ENCODE measurements at regions not wholly inside any gene's neighbourhood (a gene's known extent, or its start where the extent isn't known, plus 50 kb on each side); places are given as distances from the start of the nearest gene placed in this dataset.
"Not testable (repeated sequence)": the region's sequence is repeated elsewhere in the genome, so short reads cannot be mapped to it uniquely, and the experiment has no call there.

DNA sequence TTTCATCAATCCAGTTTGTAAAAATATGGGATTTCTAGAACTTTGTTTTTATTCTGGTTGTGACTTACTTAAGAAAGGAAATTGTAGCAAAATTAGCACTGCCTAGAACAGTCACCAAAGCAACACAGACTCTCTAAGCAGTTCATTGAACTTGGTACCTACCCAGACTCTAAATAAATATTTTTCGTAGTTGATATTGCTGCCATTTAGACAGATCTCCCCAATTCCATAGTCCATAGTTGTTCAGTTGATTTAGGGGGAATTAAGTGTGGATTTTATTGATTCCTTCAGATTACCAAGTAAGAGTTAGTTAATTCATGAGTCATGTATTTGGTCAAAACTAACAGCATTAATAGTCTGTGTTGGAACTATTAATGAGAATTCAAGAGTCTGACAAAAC lies 822.5 kb downstream of the DHX35 start:
- no peak for FAIRE-seq
- no peak for DNase-seq (ENCODE audit: extremely low spot score, insufficient read length, low read depth)

DNA sequence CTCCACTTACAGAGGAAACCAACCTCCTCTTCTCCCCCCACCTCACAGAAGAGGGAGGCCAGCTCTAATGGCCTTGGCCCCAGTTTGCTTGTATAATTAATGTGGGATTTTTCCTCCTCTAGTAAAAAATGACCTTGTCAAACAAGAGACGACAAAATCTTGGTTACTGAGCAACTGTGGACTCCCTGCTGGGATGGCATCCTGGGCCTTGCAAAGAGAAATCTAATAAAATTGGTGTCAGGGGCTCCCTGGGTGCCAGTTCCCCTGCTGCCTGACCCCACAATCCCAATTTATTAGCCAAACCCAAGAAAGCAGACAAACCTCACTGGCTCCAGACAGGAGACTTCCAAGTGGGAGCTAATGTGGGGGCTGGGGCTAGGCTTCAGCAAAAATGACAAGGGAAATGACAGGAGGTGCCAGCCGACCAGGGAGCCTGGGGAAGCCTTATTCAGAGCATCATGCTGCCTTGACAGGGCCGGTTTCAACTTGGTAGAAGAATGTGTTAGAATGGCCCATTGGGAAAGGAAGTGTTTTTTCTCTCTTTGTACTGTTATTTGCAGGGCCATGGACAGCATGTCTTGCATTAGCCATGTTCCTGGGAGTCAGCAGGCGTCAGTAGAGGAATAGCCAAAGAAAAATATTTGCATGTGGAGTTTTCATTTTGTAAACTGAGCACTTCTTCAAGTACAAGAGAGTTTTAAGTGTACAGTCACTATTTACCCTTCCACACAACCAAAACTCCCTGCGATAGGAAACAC lies 816.9 kb downstream of the DHX35 start:
- DNase-seq (ENCODE audit: extremely low spot score, insufficient read length, low read depth), result no peak
- no peak for FAIRE-seq

DNA sequence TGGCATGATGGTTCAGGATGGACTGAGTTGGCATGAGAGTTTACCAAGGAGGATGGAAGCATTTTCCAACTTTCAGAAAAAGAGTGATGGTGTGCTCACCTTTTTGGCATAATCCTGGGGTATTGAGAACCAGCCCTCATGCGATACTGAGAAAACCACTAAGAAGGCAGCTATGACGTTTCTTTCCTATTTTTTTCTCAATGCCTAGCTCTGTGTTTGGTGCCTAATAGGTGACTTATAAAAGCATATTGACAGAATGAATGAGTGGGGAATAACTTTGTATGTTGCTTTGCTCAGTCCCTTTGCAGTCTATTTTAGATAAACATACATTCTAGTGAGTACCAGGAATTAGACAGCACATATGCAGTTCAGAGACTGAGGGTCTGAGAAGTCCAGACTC lies 816.3 kb downstream of the DHX35 start:
- FAIRE-seq (peak; percentile 53), DNase-seq (ENCODE audit: extremely low spot score, insufficient read length, low read depth) (no peak)

DNA sequence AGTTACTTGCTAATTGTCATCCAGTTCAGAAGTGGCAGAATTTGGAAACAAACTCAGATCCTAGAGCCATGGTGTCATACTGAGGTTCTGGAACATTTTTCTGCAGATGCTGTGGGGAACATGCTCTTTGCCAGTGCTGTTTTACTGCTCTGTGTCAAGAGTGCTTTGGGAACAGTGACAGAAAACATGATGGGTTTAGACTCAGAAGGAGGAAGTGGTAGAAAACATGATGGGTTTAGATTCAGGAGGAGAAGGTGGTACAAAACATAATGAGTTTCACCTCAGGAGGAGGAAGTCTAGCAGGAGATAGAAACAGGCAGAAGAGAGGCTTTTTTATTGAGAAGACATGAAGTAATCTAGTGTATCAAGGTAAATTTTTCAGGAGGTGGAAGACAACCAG lies 815.5 kb downstream of the DHX35 start:
- DNase-seq (ENCODE audit: extremely low spot score, insufficient read length, low read depth) (no peak), FAIRE-seq (peak; percentile 45)

DNA sequence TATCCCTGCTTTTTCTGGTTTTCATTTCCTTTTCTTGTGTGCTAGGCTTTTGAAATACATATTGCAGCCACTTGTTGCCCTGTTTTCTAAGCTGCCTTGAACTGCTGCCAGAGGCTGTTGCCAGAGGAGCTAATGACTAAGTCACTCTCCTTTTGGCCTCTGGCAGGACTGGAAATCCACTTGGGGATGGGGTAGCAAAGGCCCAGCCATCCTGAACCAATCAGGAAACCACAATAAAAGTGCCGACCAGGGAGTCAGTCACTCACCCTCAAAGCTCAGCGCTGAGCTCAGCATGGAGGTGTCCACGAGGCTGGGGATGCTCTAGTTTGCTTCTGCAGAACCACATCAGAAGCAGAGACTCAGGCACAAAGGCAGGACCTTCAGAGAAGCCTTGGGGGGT lies 813.0 kb downstream of the DHX35 start:
- DNase-seq (ENCODE audit: extremely low spot score, insufficient read length, low read depth) (no peak), FAIRE-seq (no peak)

DNA sequence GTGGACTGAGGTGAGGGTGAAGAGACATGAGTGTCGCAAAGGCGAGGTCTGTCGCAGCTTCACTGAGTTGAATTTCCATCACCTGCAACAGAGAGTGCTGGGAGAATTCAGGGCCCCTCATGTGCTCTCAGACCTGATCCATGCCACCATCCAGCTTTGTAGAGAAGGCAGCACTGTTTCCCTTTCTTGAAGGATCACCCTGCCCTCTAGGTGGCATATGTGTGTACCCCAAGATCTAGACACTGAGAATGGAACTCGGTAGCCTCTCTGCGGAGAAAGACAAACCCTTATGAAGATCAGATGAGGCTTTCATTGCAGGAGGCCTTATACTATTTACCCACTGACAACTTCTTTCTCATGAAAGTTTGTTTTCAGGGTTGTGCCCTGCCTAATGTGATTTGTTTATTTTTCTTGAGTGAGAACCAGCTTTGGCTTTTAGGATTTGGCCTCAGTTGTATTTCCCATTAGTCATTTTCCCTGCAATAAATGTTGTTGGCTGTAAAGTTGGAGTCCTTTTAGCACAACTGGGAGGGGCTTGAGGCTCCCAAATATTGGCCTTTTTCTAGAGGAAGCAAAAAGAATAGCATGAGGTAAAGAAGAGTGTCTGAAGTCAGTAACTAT lies 811.3 kb downstream of the DHX35 start:
- FAIRE-seq (no peak), DNase-seq (ENCODE audit: extremely low spot score, insufficient read length, low read depth) (no peak)

DNA sequence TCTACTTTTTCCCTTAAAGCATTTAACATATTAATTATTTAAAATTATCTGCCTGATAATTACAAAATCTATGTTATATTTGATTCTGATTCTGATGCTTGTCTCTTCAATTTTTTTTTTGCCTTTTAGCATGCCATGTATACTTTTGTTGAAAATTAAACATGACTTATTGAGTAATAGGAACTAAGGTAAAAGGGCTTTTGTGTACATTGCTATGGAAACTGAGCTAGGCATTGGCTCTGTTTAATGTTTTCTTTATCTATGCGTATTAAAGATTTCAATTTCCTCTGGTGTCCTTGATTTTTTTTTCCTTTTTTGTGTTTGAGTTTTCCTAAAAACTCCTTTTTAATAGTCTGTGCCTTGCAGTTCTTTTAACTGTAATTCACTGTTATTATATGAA lies 805.2 kb downstream of the DHX35 start:
- DNase-seq (ENCODE audit: extremely low spot score, insufficient read length, low read depth) (no peak), FAIRE-seq (no peak)

DNA sequence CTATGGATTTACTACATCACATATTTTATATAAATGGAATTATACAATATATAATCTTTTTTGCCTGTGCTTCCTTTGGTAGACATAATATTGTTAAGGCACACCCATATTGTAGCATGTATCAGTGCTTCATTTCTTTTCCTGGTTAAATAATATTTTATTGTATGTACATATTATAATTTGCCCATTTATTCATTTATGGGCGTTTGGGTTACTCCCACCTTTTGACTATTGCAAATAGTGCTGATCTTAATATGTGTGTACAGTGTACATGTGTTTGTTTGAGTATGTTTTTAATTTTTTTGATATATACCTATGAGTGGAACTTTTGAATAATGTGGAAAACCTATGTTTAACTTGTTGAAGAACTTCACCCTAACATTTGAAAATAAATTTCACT lies 804.2 kb downstream of the DHX35 start:
- DNase-seq (ENCODE audit: extremely low spot score, insufficient read length, low read depth), result no peak
- FAIRE-seq, result no peak

DNA sequence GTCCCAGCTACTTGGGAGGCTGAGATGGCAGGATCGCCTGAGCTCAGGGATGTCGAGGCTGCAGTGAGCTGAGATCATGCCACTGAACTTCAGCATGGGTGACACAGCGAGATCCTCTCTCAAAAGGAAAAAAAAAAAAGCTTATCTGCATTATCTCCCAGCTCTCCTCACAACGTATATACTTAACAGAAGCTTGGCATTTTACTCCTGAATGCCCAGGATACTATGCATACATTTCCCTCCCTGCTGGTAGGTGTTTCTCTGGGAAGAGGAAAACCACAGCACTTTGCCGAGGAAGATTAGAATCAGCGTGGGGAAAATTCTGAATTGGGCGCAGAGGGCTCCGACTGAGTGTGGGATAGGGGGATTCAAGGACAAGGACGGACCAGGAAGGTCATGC lies 800.6 kb downstream of the DHX35 start:
- DNase-seq (ENCODE audit: extremely low spot score, insufficient read length, low read depth) (no peak), FAIRE-seq (no peak)

DNA sequence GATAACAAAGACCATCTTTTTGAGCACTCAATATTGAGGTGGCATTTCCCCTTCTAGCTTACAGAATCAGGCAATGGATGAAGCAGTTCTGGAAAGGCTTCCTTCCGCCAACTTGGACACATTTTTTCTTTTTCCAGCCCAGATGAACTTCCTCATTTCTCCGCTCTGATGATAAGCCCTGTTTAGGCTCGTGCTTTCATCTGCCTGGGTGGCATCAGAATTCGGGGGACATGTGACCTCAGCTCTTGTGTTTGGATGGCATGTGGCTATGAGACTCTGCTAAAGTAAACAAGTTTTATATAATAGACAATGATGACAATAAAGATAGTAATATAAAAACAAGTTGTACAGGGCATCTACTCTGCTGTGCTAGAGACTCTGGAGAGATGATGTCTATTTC lies 796.7 kb downstream of the DHX35 start:
- DNase-seq (ENCODE audit: extremely low spot score, insufficient read length, low read depth), result no peak
- FAIRE-seq, result no peak

DNA sequence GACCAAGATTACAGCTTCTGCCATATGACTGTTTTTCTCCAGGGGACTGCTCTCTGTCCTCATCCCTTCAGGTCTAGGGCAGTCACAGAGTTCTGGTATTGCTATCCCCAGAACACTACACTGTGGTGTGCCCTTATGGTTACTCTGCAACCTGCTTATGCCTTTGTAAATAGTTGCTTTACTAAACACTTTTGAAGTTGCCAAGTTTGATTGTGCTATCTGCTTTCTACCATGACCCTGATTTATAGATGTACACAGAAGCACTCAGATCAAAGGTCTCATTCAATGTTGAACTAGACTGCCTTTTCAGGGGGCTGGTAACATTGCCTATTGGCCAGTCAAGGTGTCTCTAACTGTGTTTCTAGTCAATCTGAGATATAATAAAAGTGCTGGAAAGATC lies 794.7 kb downstream of the DHX35 start:
- DNase-seq (ENCODE audit: extremely low spot score, insufficient read length, low read depth) (no peak), FAIRE-seq (no peak)

DNA sequence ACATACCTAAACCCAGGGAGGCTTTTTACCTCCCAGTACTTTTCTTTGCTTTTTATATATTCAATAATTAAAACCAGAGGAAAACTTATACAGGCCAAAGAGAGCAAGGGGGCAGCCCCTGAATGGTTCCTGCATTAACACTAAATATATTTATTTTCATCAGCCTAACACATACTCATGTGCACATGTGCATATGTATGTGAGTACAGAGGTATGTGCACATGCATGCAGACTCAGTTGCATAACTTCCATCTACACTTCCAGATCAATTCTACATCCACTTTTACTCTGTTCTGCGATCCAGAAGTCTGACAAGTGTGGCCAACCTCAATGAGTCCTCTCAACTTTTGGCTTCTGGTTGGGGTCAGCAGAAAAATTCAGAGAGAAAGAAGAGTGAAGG lies 794.2 kb downstream of the DHX35 start:
- DNase-seq (ENCODE audit: extremely low spot score, insufficient read length, low read depth), result no peak
- FAIRE-seq, result no peak

DNA sequence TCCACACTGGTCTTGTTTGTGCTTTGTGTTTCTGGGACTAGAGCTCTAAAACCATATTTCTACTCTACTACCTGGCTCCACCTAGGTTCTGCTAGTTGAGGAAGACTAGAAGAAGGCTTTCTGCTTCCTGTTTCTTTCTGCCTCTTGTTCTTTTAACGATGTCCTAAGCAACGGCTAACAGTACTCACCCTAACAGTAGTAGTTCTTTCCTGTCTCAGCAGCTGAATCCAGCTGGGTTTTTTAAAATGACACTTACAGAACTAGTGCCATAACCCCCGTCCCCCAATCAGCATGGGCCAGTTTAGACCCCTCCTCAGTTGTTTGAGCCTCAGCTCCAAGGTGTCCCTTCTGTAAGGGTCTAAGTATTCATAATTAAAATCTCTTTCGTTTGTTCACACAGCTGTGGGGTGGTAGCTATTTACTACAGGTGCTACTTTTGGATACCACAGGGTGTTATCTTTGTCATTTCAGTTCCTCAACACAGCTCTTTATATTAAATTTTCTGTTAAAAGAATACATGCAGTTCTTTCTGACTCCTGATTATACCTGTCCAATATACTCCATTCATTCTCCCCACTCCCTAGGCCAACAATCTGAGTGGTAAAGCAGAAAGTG lies 790.2 kb downstream of the DHX35 start:
- FAIRE-seq (peak; percentile 24), DNase-seq (ENCODE audit: extremely low spot score, insufficient read length, low read depth) (no peak)

DNA sequence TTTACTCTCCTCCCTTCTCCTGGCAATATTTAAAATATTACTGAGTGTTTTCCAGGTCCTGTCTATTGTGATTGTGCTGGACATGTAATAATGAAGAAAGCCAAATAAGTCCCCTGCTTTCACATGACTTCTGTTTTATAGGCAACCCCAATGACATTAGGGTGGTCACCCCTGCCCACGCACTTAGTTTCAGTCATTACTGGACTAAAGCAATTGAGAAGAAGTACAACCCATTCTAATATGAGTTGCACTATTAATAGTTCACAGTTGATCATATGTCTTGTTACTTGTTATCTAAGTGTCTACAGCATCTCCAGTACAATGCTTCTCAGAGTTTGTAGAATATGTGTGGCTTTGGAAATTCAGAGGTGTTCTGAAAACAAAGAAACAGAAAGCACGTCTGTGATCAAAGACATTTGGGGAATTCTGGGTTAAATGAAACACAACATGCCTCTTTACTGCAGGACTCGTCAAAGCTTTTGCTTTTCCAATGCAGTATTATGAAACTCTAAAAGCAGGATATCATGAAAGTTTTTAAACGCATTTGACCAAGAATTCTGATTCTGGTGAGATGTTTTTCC lies 789.5 kb downstream of the DHX35 start:
- FAIRE-seq (no peak), DNase-seq (ENCODE audit: extremely low spot score, insufficient read length, low read depth) (no peak)

DNA sequence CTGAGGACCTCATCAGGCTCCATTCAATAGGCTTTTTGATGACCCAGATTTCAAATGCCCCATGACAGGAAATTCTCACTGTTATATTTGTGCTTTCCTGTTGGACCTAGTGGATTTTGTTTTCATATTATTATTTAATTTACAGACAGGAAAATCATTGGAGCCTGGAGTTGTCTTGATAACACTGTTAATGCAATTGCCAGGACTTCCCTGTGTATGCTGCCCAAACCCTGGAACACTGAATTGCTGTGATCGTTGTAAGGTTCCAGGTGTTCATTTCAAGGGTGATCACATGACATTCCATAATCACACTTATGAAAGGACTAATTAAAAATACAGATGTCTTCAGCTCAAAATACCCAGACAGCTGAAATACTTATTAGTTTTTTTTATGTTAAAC lies 783.2 kb downstream of the DHX35 start:
- no peak for DNase-seq (ENCODE audit: extremely low spot score, insufficient read length, low read depth)
- FAIRE-seq, result no peak

DNA sequence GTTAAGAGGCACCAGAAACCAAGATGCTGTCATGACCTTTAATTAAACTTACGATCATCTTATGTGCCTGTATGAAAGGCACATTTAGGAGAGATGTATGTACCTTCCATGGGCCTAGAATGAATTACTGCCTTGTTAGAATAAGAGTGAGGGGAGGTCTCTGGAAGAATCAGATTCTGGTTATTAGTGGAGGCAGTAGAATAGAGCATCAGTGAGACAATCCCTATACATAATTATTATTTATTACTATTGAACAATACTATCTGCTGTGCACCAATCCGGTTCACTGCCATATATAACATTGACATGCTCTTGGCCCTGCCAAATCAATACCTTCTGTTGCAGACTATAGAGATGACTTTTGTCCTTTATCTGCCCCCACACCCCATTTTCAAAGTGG lies 776.5 kb downstream of the DHX35 start:
- FAIRE-seq, result no peak

DNA sequence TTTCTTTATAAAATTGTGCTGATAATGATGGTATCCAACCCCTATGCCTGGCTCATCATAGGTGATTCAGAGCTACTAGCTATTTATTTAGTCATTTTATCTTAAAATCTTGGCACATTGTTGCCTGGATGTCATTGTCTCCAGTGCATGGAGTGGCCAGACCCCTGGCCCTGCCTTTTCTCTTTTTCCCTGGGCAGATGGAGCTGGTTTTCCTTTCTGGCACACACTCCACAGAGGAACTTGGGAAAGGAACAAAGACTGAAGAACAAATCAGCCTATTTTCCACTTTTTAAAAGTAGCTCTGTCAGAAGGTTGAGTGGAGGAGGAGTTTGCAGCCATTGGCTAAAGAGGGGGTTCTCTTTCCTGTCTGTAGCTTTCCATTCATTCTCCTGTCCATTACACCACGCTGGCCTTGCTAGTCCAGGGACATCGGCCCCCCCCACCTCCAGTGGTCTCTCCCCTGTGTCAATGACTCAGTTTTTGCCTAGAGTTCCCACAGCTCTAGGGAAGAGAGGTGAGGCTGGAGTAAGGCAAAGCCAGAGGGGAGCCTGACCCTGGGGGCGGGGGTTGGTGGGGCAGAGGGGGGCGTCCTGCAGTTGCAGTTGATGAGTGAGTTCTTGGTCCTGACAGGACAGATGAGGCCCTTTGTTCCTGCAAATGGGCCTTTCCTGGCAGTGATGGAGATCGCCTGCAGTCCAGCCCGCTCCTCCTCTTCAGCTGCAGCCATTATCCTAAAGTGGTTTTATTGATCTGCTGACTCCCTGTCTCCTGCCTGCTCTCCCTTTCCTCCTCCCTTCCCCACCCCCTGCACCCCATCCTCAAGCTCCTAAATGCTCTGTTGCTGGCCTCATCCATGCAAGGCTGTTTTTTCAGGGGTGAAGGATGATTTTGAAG lies 774.5 kb downstream of the DHX35 start:
- FAIRE-seq, result no peak
- DNase-seq (ENCODE audit: extremely low spot score, insufficient read length, low read depth), result no peak

More for the DNA sequence above, 776.5 kb downstream of the DHX35 start:
- DNase-seq (ENCODE audit: extremely low spot score, insufficient read length, low read depth), result no peak

DNA sequence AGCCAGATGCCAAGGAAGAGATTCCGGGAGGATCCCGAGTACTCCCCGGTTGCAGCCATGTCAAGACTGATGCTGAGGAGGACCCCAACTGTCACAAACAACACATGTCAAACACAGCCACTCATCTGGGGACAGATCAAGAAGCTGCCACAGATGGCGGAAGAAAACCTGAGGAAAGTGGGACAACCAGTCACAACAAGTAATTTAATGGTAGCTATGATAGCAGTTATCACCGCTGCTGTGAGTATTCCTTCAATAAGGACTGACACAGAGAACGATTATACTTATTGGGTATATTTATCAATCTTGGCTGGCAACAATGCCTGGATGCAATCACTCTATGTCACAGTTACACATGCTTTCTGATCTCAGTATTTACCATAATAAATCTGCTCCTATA lies 763.4 kb downstream of the DHX35 start:
- not testable (repeated sequence) for FAIRE-seq; DNase-seq (ENCODE audit: extremely low spot score, insufficient read length, low read depth)

DNA sequence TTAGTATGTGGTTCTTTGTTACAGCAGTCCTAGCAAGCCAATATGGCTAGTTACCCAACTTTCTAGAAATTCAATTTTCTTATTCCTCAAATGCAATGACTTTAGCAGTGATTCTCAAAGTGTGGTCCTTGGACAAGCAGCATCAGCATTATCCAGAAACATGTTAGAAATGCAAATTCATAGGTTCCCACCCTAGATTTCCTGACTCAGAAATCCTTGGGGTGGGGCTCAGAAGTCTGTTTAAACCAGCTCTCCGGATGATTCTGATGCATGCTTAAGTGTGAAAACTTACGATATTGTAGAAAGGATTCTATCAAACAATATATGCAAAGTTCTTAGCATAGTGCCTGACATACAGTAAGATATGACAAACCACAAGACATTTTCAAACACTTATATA lies 757.1 kb downstream of the DHX35 start:
- FAIRE-seq (no peak), DNase-seq (ENCODE audit: extremely low spot score, insufficient read length, low read depth) (no peak)

DNA sequence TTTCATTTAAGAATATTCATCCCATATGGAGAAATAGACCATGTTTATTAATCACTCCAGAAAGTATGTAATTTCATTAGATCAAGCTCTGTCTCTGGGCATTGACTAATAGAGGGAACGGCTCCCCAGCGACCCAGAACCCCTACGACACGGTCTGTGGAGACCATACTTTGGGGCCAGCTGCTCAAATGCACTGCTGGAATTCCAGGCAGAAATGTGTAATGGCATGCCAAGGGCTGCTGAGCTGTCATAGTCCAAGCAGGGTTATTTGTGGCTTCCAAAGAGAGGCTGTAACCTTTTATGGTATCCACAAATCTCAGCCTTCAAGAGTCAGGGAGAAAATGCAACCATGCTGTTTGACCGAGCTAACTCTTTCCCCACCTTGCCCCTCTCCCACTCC lies 755.8 kb downstream of the DHX35 start:
- FAIRE-seq, result no peak
- no peak for DNase-seq (ENCODE audit: extremely low spot score, insufficient read length, low read depth)

All from GM18507 (cell line).